ENCODE measurements at regions not wholly inside any gene's neighbourhood (a gene's known extent, or its start where the extent isn't known, plus 50 kb on each side); places are given as distances from the start of the nearest gene placed in this dataset.
A peak's percentile ranks its signal among the peaks of the same experiment; 100 is the strongest.

DNA sequence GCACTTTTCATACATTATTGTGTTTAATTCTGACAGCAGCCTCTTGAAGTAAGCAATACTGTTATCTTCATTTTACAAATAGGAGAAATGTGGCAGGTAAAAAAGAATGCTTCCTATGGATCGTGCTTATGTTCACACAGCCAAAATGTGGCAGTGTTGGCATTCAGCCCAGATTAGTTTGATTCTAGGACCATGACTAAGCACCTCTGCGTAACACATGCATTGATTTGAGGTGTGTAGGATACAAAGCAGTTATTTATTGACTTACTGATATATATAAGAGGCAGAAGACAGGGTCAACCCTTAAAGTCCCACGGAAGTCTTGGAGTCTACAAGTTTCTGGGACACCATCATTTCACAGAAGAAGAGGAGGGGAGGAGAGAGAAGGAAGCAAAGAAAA lies 1144.4 kb upstream of the GOT2 start:
- Histone ChIP-seq H3K4me3 (ENCODE audit: low read length in 3 of 3) (no peak overlapping the region), H3K36me3 (ENCODE audit: control insufficient read depth in 2 of 3, insufficient read depth in 3 of 3, low read length in 3 of 3) (no peaks in the 10 kb centered on the region), H3K9me3 (ENCODE audit: control insufficient read depth in 2 of 3, insufficient read depth in 1 of 3, low read length in 3 of 3) (no peaks in the 10 kb centered on the region), H3K27me3 (ENCODE audit: control insufficient read depth, insufficient read depth, low read length) (no peaks in the 10 kb centered on the region), H3K9ac (ENCODE audit: low read length in 3 of 3) (no peak overlapping the region), H3K27ac (ENCODE audit: low read depth in 2 of 2, low read length in 2 of 2) (no peak overlapping the region), H3K4me1 (ENCODE audit: control insufficient read depth in 2 of 3, insufficient read depth in 2 of 3, low read depth in 1 of 3, low read length in 3 of 3) (no peaks in the 10 kb centered on the region)
- intact Hi-C loops (cut with DNase I) = no loop called here
- FAIRE-seq (no peak), DNase-seq (peak in 1 of 5 donors; percentile 32)
- no peak for TF ChIP-seq CTCF (IDR thresholded peaks at IDR 0.05; ENCODE audit: borderline replicate concordance, extremely low read depth, insufficient read depth)

DNA sequence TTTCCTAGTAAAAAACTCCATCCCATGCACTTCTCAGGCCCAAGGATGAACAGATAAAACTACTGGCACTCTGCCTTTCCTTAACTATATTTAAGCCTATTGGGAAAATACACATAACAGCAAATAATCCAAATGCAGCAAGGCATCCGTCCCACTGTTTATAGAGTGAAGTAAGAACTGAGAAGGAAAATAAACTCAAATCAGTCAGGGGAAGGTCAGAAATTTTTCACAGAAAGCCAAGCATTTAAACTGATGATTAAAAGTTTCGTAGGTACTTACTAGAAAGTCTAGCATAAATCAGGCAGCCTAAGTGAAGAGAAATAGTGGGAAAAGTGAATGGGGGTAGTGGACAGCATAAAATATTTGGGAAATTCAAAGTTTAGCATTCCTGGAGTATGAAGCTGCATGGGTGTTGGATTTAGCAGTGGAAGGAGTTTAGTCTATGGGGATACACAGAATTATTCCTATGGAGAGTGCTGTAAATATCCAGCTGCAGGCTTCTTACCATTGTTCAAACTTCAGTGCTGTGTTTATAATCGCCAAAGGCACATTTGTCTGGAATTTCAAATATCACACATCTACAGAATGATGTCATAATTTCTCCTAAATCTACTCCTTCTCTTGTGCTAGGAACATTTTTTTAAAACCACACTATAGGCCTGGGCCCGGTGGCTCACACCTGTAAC lies 1131.0 kb upstream of the GOT2 start:
- H3K4me1 ChIP-seq (ENCODE audit: control insufficient read depth in 2 of 3, insufficient read depth in 2 of 3, low read depth in 1 of 3, low read length in 3 of 3) = no peaks in the 10 kb centered on the region
- no peak overlapping the region for H3K9ac ChIP-seq (ENCODE audit: low read length in 3 of 3)
- H3K9me3 ChIP-seq (ENCODE audit: control insufficient read depth in 2 of 3, insufficient read depth in 1 of 3, low read length in 3 of 3) = no peaks in the 10 kb centered on the region
- H3K36me3 ChIP-seq (ENCODE audit: control insufficient read depth in 2 of 3, insufficient read depth in 3 of 3, low read length in 3 of 3) = no peaks in the 10 kb centered on the region
- H3K27me3 ChIP-seq (ENCODE audit: control insufficient read depth, insufficient read depth, low read length) = no peaks in the 10 kb centered on the region
- DNase-seq = peak in 1 of 5 donors; percentile 13
- FAIRE-seq = no peak
- H3K4me3 ChIP-seq (ENCODE audit: low read length in 3 of 3) = no peak overlapping the region
- intact Hi-C loops (cut with DNase I) = no loop called here
- H3K27ac ChIP-seq (ENCODE audit: low read depth in 2 of 2, low read length in 2 of 2) = no peak overlapping the region
- no peak for TF ChIP-seq CTCF (IDR thresholded peaks at IDR 0.05; ENCODE audit: borderline replicate concordance, extremely low read depth, insufficient read depth)

GRCh38 chr16:59859676-59860402 lies 1125.7 kb upstream of the GOT2 start:
- no peak overlapping the region for H3K27ac ChIP-seq (ENCODE audit: low read depth in 2 of 2, low read length in 2 of 2)
- H3K36me3 ChIP-seq (ENCODE audit: control insufficient read depth in 2 of 3, insufficient read depth in 3 of 3, low read length in 3 of 3) = no peaks in the 10 kb centered on the region
- intact Hi-C loops (cut with DNase I) = no loop called here
- no peaks in the 10 kb centered on the region for H3K9me3 ChIP-seq (ENCODE audit: control insufficient read depth in 2 of 3, insufficient read depth in 1 of 3, low read length in 3 of 3)
- no peak overlapping the region for H3K4me3 ChIP-seq (ENCODE audit: low read length in 3 of 3)
- no peak overlapping the region for H3K9ac ChIP-seq (ENCODE audit: low read length in 3 of 3)
- FAIRE-seq (no peak), DNase-seq (no peak)
- H3K4me1 ChIP-seq (ENCODE audit: control insufficient read depth in 2 of 3, insufficient read depth in 2 of 3, low read depth in 1 of 3, low read length in 3 of 3) = no peaks in the 10 kb centered on the region
- no peaks in the 10 kb centered on the region for H3K27me3 ChIP-seq (ENCODE audit: control insufficient read depth, insufficient read depth, low read length)
- no peak for TF ChIP-seq CTCF (IDR thresholded peaks at IDR 0.05; ENCODE audit: borderline replicate concordance, extremely low read depth, insufficient read depth)

All from kidney (tissue), 13 donors.